ENCODE measurements at regions not wholly inside any gene's neighbourhood (a gene's known extent, or its start where the extent isn't known, plus 50 kb on each side); places are given as distances from the start of the nearest gene placed in this dataset.
A peak's percentile ranks its signal among the peaks of the same experiment; 100 is the strongest.

DNA sequence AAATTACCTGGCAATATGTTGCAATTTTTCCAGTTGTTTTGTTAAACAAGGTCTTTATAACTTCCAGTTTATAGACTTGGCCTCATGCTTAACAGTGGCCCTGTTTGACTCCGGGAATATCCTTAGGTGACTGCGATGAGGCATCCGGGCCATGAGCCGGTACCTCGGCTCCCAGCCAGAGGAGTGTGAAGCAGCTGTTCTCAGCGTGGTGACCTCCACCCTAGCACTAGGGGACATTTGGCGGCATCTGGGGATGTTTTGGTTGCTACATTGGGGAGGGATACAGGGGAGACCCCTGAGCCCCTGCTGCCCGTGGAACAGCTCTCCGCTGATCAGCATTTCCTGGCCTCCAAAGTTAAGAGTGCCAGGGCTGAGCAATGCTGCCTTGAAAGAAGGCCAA is 533.4 kb downstream of the IRX1 start:
- Histone ChIP-seq H3K4me1 (no peaks in the 10 kb centered on the region), H3K9me3 (peaks cover 0 to 6% (median 1%) of the 10 kb centered on the region in 4 donors), H3K4me3 (no peak overlapping the region), H3K36me3 (no peaks in the 10 kb centered on the region), H3K27me3 (no peaks in the 10 kb centered on the region), H3K27ac (no peak overlapping the region)
- ATAC-seq (ENCODE audit: low FRiP score in 2 of 2) (no peak), DNase-seq (no peak)
- TF ChIP-seq EP300 (IDR thresholded peaks at IDR 0.05) = no peak
- no peak for TF ChIP-seq POLR2A (IDR thresholded peaks at IDR 0.05)
- TF ChIP-seq CTCF (IDR thresholded peaks at IDR 0.05) = no peak
- TF ChIP-seq POLR2AphosphoS5 (IDR thresholded peaks at IDR 0.05) = no peak
- WGBS, 2 donors = 88 to 93% methylated on average over 9 of the region's 9 CpGs

- ATAC-seq (ENCODE audit: low FRiP score in 2 of 2) (no peak), DNase-seq (no peak)
- H3K27ac ChIP-seq = no peak overlapping the region
- peaks cover 0 to 6% (median 1%) of the 10 kb centered on the region in 4 donors for H3K9me3 ChIP-seq
- no peaks in the 10 kb centered on the region for H3K4me1 ChIP-seq
- no peaks in the 10 kb centered on the region for H3K27me3 ChIP-seq
- H3K4me3 ChIP-seq = no peak overlapping the region
- WGBS, 2 donors = 83% methylated on average over 7 of the region's 7 CpGs
- no peaks in the 10 kb centered on the region for H3K36me3 ChIP-seq
- no peak for TF ChIP-seq POLR2AphosphoS5 (IDR thresholded peaks at IDR 0.05)
- TF ChIP-seq CTCF (IDR thresholded peaks at IDR 0.05) = no peak
- TF ChIP-seq EP300 (IDR thresholded peaks at IDR 0.05) = no peak
- no peak for TF ChIP-seq POLR2A (IDR thresholded peaks at IDR 0.05)
Observed at GRCh38 chr5:4129523-4129922, 533.9 kb downstream of the IRX1 start.

DNA sequence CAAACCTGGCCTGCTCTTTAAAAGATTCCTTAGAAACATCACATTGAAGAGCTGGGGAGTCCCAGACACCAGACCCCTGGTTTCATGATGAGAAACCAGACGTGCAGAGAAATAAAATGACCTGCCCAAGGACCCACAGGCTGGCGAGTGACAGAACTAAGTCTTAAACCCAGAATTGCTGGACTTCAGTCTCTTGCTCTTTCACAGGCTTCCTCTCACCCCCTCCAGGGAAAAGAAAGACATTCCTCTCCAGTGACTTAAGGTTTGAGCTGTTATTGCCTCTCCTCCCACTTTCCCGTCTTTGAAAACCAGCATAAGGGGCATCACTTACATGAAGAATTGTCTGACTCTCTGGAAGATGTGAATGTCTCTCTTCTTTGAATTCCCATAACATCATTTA is 535.2 kb downstream of the IRX1 start:
- ATAC-seq (ENCODE audit: low FRiP score in 2 of 2) = peak in 1 of 2 donors; percentile 77
- no peak for TF ChIP-seq CTCF (IDR thresholded peaks at IDR 0.05)
- no peak for TF ChIP-seq POLR2A (IDR thresholded peaks at IDR 0.05)
- no peak for TF ChIP-seq EP300 (IDR thresholded peaks at IDR 0.05)
- no peak for TF ChIP-seq POLR2AphosphoS5 (IDR thresholded peaks at IDR 0.05)

GRCh38 chr5:4137781-4138180 is 542.1 kb downstream of the IRX1 start:
- Histone ChIP-seq H3K4me3 (no peak overlapping the region), H3K27ac (no peak overlapping the region), H3K27me3 (no peaks in the 10 kb centered on the region), H3K9me3 (no peaks in the 10 kb centered on the region), H3K4me1 (no peaks in the 10 kb centered on the region), H3K36me3 (no peaks in the 10 kb centered on the region)
- TF ChIP-seq EP300 (IDR thresholded peaks at IDR 0.05) (no peak), CTCF (IDR thresholded peaks at IDR 0.05) (no peak), POLR2AphosphoS5 (IDR thresholded peaks at IDR 0.05) (no peak), POLR2A (IDR thresholded peaks at IDR 0.05) (no peak)
- 46% methylated on average over 7 of the region's 7 CpGs for WGBS, 2 donors
- ATAC-seq (ENCODE audit: low FRiP score in 2 of 2) = peak in 1 of 2 donors; percentile 53
- DNase-seq = no peak

More for the DNA sequence above, 535.2 kb downstream of the IRX1 start:
- no peak overlapping the region for H3K4me3 ChIP-seq
- H3K27ac ChIP-seq = no peak overlapping the region
- H3K27me3 ChIP-seq = no peaks in the 10 kb centered on the region
- H3K36me3 ChIP-seq = no peaks in the 10 kb centered on the region
- no peak for DNase-seq
- 73 to 84% methylated on average over 3 of the region's 3 CpGs for WGBS, 2 donors
- no peaks in the 10 kb centered on the region for H3K4me1 ChIP-seq
- peaks cover 0 to 6% (median 1%) of the 10 kb centered on the region in 4 donors for H3K9me3 ChIP-seq

- no peak overlapping the region for H3K27ac ChIP-seq
- H3K4me1 ChIP-seq = no peaks in the 10 kb centered on the region
- H3K4me3 ChIP-seq = no peak overlapping the region
- TF ChIP-seq EP300 (IDR thresholded peaks at IDR 0.05) (no peak), CTCF (IDR thresholded peaks at IDR 0.05) (no peak), POLR2AphosphoS5 (IDR thresholded peaks at IDR 0.05) (no peak), POLR2A (IDR thresholded peaks at IDR 0.05) (no peak)
- H3K27me3 ChIP-seq = no peaks in the 10 kb centered on the region
- DNase-seq (no peak), ATAC-seq (ENCODE audit: low FRiP score in 2 of 2) (no peak)
- no peaks in the 10 kb centered on the region for H3K9me3 ChIP-seq
- WGBS, 2 donors = 55 to 57% methylated on average over 6 of the region's 6 CpGs
- H3K36me3 ChIP-seq = no peaks in the 10 kb centered on the region
Observed at GRCh38 chr5:4142842-4143241, 547.2 kb downstream of the IRX1 start.
